Hepatocyte (in vitro differentiated cells): ENCODE measurements at regions not wholly inside any gene's neighbourhood (a gene's known extent, or its start where the extent isn't known, plus 50 kb on each side); places are given as distances from the start of the nearest gene placed in this dataset.

ENCODE experiments used
- EZH2 ChIP-seq: fragments of 200-600 bp; sonication (generic); IDR thresholded peaks from 2 replicates; pipeline ENCODE4 v1.6.1; 2016; ENCODE audit warnings: antibody characterized with exemption, mild to moderate bottlenecking, borderline replicate concordance
- EZH2phosphoT487 ChIP-seq: fragments of 200-600 bp; sonication (generic); IDR thresholded peaks from one replicate; pipeline ENCODE4 v1.6.1; 2018; ENCODE audit warnings: antibody characterized with exemption, mild to moderate bottlenecking, low read depth, moderate library complexity; ENCODE audit not compliant: unreplicated experiment, severe bottlenecking
- TF ChIP-seq, protein P1 (sequence below): fragments of 200-600 bp; sonication (generic); IDR thresholded peaks from 2 replicates; pipeline ENCODE4 v1.5.1; 2016; ENCODE audit warnings: antibody characterized with exemption, mild to moderate bottlenecking; ENCODE audit not compliant: poor library complexity

- no peak for TF ChIP-seq EZH2
- TF ChIP-seq, protein P1, sequence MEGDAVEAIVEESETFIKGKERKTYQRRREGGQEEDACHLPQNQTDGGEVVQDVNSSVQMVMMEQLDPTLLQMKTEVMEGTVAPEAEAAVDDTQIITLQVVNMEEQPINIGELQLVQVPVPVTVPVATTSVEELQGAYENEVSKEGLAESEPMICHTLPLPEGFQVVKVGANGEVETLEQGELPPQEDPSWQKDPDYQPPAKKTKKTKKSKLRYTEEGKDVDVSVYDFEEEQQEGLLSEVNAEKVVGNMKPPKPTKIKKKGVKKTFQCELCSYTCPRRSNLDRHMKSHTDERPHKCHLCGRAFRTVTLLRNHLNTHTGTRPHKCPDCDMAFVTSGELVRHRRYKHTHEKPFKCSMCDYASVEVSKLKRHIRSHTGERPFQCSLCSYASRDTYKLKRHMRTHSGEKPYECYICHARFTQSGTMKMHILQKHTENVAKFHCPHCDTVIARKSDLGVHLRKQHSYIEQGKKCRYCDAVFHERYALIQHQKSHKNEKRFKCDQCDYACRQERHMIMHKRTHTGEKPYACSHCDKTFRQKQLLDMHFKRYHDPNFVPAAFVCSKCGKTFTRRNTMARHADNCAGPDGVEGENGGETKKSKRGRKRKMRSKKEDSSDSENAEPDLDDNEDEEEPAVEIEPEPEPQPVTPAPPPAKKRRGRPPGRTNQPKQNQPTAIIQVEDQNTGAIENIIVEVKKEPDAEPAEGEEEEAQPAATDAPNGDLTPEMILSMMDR = no peak
- no peak for TF ChIP-seq EZH2phosphoT487
These were observed 237.6 kb downstream of the CDH7 start for GRCh38 chr18:65988386-65988785.
